Naive thymus-derived CD8-positive, alpha-beta T cell (primary cell): ENCODE measurements at regions not wholly inside any gene's neighbourhood (a gene's known extent, or its start where the extent isn't known, plus 50 kb on each side); places are given as distances from the start of the nearest gene placed in this dataset.
A peak's percentile ranks its signal among the peaks of the same experiment; 100 is the strongest.
"Not testable (repeated sequence)": the region's sequence is repeated elsewhere in the genome, so short reads cannot be mapped to it uniquely, and the experiment has no call there.

Source experiments
- ATAC-seq, 2 donors: fragments of 150-1000 bp; cut with Tn5 transposase in 1 of 2; sonication (Bioruptor Pico), chemical (Tn5 transposase) in 1 of 2; 1 replicate in 1 of 2; 2 replicates in 1 of 2; pipeline ENCODE4 v1.10.0; 2021; ENCODE audit warnings: mild to moderate bottlenecking in 2 of 2, moderate library complexity in 2 of 2
- POLR2A ChIA-PET: fragments of 350-600 bp; sonication (Branson Sonifier 250); formaldehyde crosslinking; loops from one replicate; lab custom pipeline; 2021; ENCODE audit warnings: antibody characterized with exemption; lab: Charles Lee
- DNase-seq, 10 donors: peaks; one replicate each; pipeline versions ENCODE4 v3.0.0 to v3.0.0-alpha.2; 2020 to 2022
- H3K27ac Mint-ChIP-seq, 10 donors: one replicate each; pipeline ENCODE4 v1.8.0; 2020 to 2022; ENCODE audit warnings: mild to moderate bottlenecking in 10 of 10, mixed read lengths in 10 of 10, moderate library complexity in 4 of 10, inconsistent platforms in 1 of 10
- H3K27me3 Mint-ChIP-seq, 5 donors: one replicate each; pipeline ENCODE4 v1.8.0; 2021 to 2022; ENCODE audit warnings: mixed read lengths in 5 of 5
- H3K36me3 Mint-ChIP-seq, 3 donors: one replicate each; pipeline ENCODE4 v1.8.0; 2020 to 2022; ENCODE audit warnings: mixed read lengths in 3 of 3, mild to moderate bottlenecking in 2 of 3, inconsistent platforms in 1 of 3
- H3K4me1 Mint-ChIP-seq, 4 donors: one replicate each; pipeline ENCODE4 v1.8.0; 2021 to 2022; ENCODE audit warnings: mixed read lengths in 4 of 4
- H3K4me3 Mint-ChIP-seq, 10 donors: one replicate each; pipeline ENCODE4 v1.8.0; 2020 to 2022; ENCODE audit warnings: mild to moderate bottlenecking in 10 of 10, mixed read lengths in 10 of 10, moderate library complexity in 6 of 10, inconsistent platforms in 1 of 10
- H3K9me3 Mint-ChIP-seq, 9 donors: one replicate each; pipeline ENCODE4 v1.8.0; 2020 to 2022; ENCODE audit warnings: mixed read lengths in 9 of 9, mild to moderate bottlenecking in 3 of 9, inconsistent platforms in 1 of 9, moderate library complexity in 1 of 9

GRCh38 chr9:61671276-61671973 is 481.6 kb downstream of the SPATA31A7 start:
- Mint-ChIP-seq H3K36me3 (peaks cover 0 to 20% (median 0%) of the 10 kb centered on the region in 3 donors), H3K4me3 (no peak overlapping the region), H3K27ac (no peak overlapping the region), H3K27me3 (no peaks in the 10 kb centered on the region), H3K4me1 (peaks cover 0 to 5% (median 3%) of the 10 kb centered on the region in 4 donors), H3K9me3 (peaks cover 3 to 60% (median 26%) of the 10 kb centered on the region in 9 donors)
- DNase-seq (peak in 1 of 10 donors; percentile 10), ATAC-seq (no peak)
- POLR2A ChIA-PET, result no interaction called here

- H3K4me3 Mint-ChIP-seq, result peak overlapping the region in 1 of 10 donors; percentile 2
- H3K36me3 Mint-ChIP-seq, result peaks cover 0 to 20% (median 0%) of the 10 kb centered on the region in 3 donors
- DNase-seq, result peak in 2 of 10 donors; percentile 16 to 62
- ATAC-seq, H3K27me3 Mint-ChIP-seq, POLR2A ChIA-PET, H3K4me1 Mint-ChIP-seq, H3K27ac Mint-ChIP-seq: not testable (repeated sequence)
- peaks cover 3 to 60% (median 26%) of the 10 kb centered on the region in 9 donors for H3K9me3 Mint-ChIP-seq
Measured at GRCh38 chr9:61672107-61672541, 482.3 kb downstream of the SPATA31A7 start.

- peaks cover 0 to 20% (median 0%) of the 10 kb centered on the region in 3 donors for H3K36me3 Mint-ChIP-seq
- ATAC-seq, H3K27me3 Mint-ChIP-seq, POLR2A ChIA-PET, H3K27ac Mint-ChIP-seq: not testable (repeated sequence)
- peak overlapping the region in 1 of 10 donors; percentile 2 for H3K4me3 Mint-ChIP-seq
- DNase-seq, result peak in 1 of 10 donors; percentile 55
- peaks cover 3 to 60% (median 26%) of the 10 kb centered on the region in 9 donors for H3K9me3 Mint-ChIP-seq
- peaks cover 0 to 11% (median 6%) of the 10 kb centered on the region in 4 donors for H3K4me1 Mint-ChIP-seq
Measured at GRCh38 chr9:61672645-61673167, 482.9 kb downstream of the SPATA31A7 start.

- Mint-ChIP-seq H3K27me3 (no peaks in the 10 kb centered on the region), H3K27ac (no peak overlapping the region), H3K4me1 (peaks cover 0 to 11% (median 6%) of the 10 kb centered on the region in 4 donors), H3K36me3 (peaks cover 0 to 18% (median 0%) of the 10 kb centered on the region in 3 donors), H3K4me3 (no peak overlapping the region), H3K9me3 (peaks cover 3 to 58% (median 26%) of the 10 kb centered on the region in 9 donors)
- POLR2A ChIA-PET, result no interaction called here
- ATAC-seq (no peak), DNase-seq (no peak)
Measured at GRCh38 chr9:61673247-61673646, 483.4 kb downstream of the SPATA31A7 start.

GRCh38 chr9:61673664-61674381 is 484.0 kb downstream of the SPATA31A7 start:
- POLR2A ChIA-PET, result no interaction called here
- peaks cover 0 to 11% (median 6%) of the 10 kb centered on the region in 4 donors for H3K4me1 Mint-ChIP-seq
- H3K27ac Mint-ChIP-seq, result no peak overlapping the region
- no peaks in the 10 kb centered on the region for H3K27me3 Mint-ChIP-seq
- DNase-seq, result no peak
- H3K9me3 Mint-ChIP-seq, result peaks cover 3 to 53% (median 26%) of the 10 kb centered on the region in 9 donors
- no peak for ATAC-seq
- H3K36me3 Mint-ChIP-seq, result peaks cover 0 to 12% (median 0%) of the 10 kb centered on the region in 3 donors
- no peak overlapping the region for H3K4me3 Mint-ChIP-seq

- POLR2A ChIA-PET, result no interaction called here
- DNase-seq (no peak), ATAC-seq (no peak)
- Mint-ChIP-seq H3K36me3 (peaks cover 0 to 8% (median 0%) of the 10 kb centered on the region in 3 donors), H3K4me1 (peaks cover 0 to 11% (median 5%) of the 10 kb centered on the region in 4 donors), H3K27me3 (no peaks in the 10 kb centered on the region), H3K4me3 (no peak overlapping the region), H3K27ac (no peak overlapping the region), H3K9me3 (peaks cover 1 to 47% (median 23%) of the 10 kb centered on the region in 9 donors)
Measured at GRCh38 chr9:61674465-61674864, 484.6 kb downstream of the SPATA31A7 start.

GRCh38 chr9:61674882-61675281 is 485.0 kb downstream of the SPATA31A7 start:
- POLR2A ChIA-PET, result no interaction called here
- peaks cover 0 to 47% (median 20%) of the 10 kb centered on the region in 9 donors for H3K9me3 Mint-ChIP-seq
- H3K4me3 Mint-ChIP-seq, result peak overlapping the region in 1 of 10 donors; percentile 29
- no peak for ATAC-seq
- H3K27ac Mint-ChIP-seq, result no peak overlapping the region
- H3K36me3 Mint-ChIP-seq, result peaks cover 0 to 4% (median 0%) of the 10 kb centered on the region in 3 donors
- H3K27me3 Mint-ChIP-seq, result no peaks in the 10 kb centered on the region
- DNase-seq, result no peak
- H3K4me1 Mint-ChIP-seq, result peaks cover 0 to 11% (median 5%) of the 10 kb centered on the region in 4 donors
